Heart left ventricle (tissue), 13 donors: ENCODE measurements at regions not wholly inside any gene's neighbourhood (a gene's known extent, or its start where the extent isn't known, plus 50 kb on each side); places are given as distances from the start of the nearest gene placed in this dataset.

Source experiments
- CTCF ChIP-seq, 12 donors: fragments of 200-600 bp; sonication (generic) in 4 of 12; IDR thresholded peaks; one replicate each; pipeline versions ENCODE4 v1.5.0 to v1.8.0; 2018 to 2022; ENCODE audit warnings: antibody characterized with exemption in 12 of 12, mild to moderate bottlenecking in 5 of 12
- POLR2A ChIP-seq, 2 donors: fragments of 450-650 bp; IDR thresholded peaks; one replicate each; pipeline ENCODE4 v1.6.1; 2017; ENCODE audit warnings: antibody characterized with exemption in 2 of 2, mild to moderate bottlenecking in 2 of 2, moderate library complexity in 2 of 2
- donor health status: ischemic (EF 13 %, LVEDD 7.1; RV severe dilation, severe dysfunction).
- donor health status: DM: no; HTN: yes; CAD: no.
- donor health status: DM: no; HTN: no; CAD: no.
- donor health status: ischemic (EF 25% LVEDD 6.9; RV normal size, moderate dysfunction).
- donor health status: ischemic (EF 25% LVEDD 5.7; RV mildly dilated, moderate dysfunction).
- donor health status: ischemic (EF 35%, LVEDD 5.7; RV mildly dilated, moderate dysfunction).
- donor health status: nonischemic (EF 11% LVEDD 7.7; RV severe dilation, severe dysfunction).
- donor health status: DM: yes; HTN: yes; CAD: no.
- donor health status: PGD.
- donor health status: ischemic (EF 29% LVEDD 5.4; RV normal size, mild dysfunction).
- donor health status: nonischemic (EF 23%, LVEDD 6.1; RV moderate dilation, normal function).

GRCh38 chr6:818196-818595 lies 125.3 kb upstream of the EXOC2 start:
- TF ChIP-seq POLR2A (IDR thresholded peaks at IDR 0.05) (no peak), CTCF (IDR thresholded peaks at IDR 0.05) (no peak)
